GM12873 (cell line): ENCODE measurements at regions not wholly inside any gene's neighbourhood (a gene's known extent, or its start where the extent isn't known, plus 50 kb on each side); places are given as distances from the start of the nearest gene placed in this dataset.

Source experiments
- CTCF ChIP-seq: IDR thresholded peaks from 2 replicates; pipeline ENCODE4 v1.5.1; 2012; ENCODE audit warnings: low read depth, mild to moderate bottlenecking, moderate library complexity, low read length, control low read depth; ENCODE audit not compliant: insufficient read depth; ENCODE audit errors: missing control alignments

DNA sequence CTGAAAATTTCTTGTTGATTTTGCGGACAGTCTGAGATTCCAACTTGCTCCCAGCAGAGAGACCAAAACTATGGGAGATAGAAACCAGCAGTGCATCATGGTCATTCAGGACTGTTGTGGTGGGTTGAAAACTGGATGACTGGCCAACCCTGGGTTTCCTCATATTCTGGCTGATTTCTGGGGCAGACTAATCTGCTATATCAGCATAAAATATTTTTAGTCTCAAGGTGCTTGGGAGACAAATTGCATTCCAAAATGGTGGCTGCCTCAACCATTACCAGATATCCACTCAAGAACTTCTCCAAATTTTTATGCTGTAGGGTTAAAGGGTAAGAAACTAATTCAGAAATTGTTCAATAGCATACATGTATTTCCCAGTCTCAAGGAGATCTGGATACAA is 434.0 kb downstream of the BRINP3 start:
- TF ChIP-seq CTCF = no peak

GRCh38 chr1:190046231-190046630 is 431.4 kb downstream of the BRINP3 start:
- no peak for TF ChIP-seq CTCF
